HG02943 (cell line): ENCODE measurements at regions not wholly inside any gene's neighbourhood (a gene's known extent, or its start where the extent isn't known, plus 50 kb on each side); places are given as distances from the start of the nearest gene placed in this dataset.

Experiments used
- ATAC-seq: cut with Tn5 transposase; IDR thresholded peaks from one replicate; pipeline ENCODE4 v1.9.1; 2021; ENCODE audit warnings: mild to moderate bottlenecking, low read depth, moderate library complexity; ENCODE audit not compliant: unreplicated experiment

DNA sequence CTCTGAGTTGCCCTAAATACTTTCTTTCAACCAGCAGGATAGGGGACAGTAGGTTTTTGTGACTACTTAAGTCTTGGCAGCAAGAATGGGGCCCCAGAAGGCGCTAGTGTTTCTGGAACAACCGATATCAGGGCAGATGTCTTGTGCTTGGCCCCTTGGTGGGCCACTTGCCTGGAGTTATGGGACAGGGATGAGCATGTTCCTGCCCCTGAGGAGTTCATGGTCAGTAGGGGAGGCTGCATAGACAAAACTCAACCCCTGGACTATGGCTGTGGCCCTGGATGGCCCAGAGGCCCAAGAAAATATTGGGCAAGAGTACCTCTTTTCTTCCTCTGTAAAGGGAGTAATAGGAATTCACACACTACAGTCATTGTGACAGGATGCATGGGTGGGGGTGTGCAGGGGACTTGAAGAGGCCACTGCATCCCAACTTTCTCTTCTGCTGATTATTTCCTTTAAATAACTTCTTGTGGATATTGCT is 57.7 kb upstream of the IGFBP3 start:
- no peak for ATAC-seq

DNA sequence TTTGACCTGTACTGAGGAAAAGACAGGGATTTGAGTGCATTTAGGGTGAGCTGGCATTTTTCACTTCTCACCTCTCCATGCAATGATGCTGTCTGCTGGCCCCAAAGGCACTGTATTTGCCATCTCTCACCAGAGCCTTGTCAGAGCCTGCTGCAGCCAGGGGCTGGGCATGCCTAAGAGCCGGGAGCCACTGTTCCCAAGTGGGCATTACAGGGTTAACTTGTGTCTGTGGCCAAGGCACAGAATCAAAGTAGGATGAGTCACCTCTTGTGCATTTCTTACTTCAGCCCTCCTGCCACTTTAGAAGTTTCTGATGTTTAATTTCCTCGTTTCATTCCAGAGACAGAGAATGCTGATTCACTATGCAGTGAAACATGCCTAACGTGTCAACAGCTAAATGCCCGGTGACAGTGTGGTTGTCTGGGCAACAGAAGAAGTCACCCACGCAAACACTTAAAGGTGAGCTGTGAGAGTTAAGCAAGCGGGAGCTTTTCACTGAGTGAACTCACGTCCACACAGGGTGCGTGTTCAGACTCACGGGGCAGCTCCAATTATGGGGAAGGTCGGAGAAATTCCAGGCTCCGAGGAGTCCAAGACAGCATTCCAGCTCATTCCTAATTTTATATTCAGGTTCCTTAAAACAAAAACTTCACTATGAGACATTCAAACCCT is 57.1 kb upstream of the IGFBP3 start:
- no peak for ATAC-seq

DNA sequence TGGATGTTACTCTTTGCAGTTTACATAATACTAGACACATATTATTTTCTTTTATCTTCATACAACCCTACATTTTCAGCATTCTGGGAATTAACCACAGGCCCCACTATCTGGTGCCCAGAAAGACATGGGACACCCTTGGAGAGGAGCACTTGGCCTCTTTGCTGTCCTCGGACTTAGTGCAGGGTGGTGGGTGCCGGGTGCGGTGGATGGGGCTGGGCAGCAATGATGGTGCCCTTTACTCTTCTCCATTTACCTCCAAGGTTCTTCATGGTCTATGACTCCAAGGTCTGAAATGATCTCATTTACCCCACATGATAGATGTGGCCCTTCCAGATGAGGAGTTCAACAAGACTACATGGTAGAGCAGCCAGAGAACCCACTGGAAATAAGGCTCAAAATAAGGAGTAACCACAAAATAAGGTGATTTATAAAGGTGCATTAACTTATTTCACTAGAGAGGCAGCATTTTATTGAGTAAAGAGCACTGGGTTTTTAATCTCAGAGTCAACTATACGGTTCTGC is 56.2 kb upstream of the IGFBP3 start:
- ATAC-seq: no peak

DNA sequence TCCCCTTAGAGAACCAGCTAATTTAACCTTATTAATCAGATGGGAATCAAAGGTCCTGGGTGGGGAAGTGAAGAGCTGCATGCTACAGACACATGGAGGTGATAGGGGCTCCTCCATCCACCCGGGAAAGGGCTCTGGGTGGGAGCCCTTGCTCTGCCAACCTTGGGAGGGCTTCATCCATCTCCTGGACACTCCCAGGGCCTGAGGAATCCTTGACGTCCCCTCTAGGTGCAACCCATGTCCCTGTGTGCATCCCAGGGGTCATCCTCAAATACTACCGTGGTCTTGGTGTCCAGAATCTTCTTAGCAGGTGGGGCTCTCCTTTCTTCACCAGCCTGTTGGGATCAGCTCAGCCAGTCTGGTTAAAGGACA is 55.4 kb upstream of the IGFBP3 start:
- no peak for ATAC-seq

DNA sequence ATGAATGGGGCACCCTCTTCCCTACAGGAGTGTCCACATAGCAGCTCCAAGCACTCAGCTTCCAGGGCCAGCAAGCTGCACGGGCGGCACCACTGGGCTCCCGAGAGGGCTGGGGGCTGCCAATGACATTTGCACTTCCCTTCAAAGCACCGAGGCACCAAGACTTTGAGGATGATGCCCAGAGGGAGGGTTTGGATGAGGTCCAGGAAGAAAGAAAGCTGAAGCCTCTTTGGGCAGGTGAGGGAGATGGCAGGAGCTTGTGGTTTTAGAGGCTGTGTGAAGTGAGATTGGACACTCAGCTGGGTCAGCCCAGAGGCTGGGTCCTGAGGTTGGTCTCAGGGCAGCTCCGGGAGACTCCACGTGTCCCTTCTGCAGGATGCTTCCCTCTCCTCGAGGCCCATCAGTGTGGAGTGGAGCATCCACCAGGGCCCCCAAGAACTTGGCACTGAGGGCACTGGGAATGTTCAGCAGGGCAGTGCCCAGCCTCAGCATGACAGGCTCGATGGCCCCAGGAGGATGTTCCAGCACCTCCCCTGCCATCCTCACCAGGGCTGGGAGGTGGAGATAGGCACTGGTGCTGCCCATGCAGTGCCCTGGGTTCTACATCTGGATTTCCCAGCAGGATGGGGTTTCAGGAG is 54.9 kb upstream of the IGFBP3 start:
- ATAC-seq: no peak

DNA sequence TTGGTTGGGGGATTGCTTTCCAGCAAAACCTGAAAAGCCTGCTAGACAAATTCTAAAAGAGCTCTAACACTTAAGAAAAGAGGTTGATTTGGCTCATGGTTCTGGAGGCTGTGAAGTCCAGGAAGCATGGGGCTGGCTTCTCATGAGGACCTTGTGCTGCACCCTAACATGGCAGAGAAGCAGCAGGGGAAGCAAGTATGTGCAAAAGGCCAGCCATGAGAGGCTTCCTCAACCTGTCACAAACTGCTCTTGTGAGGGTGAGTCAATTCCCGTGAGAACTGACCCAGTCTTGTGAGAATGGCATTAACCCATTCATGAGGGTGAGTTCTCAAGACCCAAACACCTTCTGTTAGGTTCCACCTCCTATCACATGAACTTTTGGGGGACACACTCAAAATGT is 54.3 kb upstream of the IGFBP3 start:
- no peak for ATAC-seq

DNA sequence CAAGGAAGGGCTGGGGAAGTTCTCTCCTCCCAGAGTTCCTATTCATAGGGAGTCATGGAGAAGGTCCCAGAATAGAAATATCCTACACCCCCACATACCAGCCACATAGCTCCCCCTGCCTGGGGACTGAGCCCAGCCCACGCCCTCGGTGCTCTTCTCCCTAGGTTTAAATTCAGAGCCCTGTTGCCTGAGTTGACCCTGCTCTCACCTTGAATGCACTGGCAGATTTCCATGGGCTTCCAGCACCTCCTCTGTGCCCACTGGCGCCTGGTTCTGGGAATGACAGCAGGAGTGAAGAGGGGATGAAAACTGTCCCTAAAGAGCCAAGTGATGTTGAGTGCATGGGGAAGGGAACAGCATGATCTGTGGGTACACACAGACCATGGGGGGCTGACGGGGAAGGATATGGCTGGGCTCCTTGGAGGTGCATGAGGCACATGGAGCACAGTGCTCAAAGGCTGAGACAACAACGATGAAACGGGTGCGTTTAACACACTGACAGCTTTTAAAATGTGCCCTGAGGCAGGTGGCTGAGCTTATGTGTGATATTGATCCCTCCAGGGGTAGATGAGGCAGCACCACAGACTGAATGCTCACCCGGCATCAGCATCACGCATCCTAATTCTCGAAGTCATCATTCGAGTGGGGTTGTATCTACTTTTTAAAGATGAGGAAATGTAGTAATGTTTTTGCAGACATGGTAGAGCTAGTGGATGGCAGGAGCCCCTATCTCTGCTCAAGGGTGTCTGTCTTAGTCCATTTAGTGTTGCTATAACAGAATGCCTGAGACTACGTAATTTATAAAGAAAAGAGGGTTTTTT is 53.7 kb upstream of the IGFBP3 start:
- ATAC-seq: no peak

DNA sequence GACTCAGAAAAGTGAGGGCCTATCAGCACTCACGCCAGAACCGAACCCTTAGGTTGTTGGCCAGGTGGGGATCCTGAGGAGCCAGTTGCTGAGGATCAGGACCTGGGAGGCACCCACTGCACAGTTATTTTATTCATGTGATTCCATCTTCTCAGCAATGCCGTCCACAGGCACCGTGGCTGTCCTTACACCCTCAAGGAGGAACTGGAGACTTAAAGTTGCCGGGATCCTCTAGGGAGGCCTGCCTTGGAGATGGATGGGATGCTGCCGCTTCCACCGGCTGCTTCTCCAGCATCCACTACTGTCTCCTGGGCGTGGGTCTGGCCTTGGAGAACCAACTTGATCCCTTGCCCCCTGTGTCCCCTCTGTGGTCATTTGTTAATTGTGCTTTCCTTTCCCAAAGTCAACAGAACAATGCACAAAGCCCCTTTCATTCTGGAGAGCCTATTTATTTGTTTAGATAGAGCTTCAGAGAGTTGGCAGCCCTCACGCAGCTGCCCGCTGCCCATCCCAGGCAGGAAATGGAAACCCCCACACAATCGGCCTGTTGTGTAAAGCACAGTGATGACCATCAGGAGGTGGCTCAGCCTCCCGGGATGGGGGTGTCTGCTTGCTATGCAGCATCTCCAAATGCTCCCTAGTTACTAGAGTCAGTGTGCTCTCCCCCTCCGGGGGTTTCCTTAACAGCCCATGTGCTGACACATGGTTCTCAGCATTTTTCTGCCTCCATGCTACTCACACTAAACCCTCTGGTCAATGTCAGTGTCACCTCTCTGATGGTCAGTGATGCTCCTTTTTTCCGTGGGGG is 52.9 kb upstream of the IGFBP3 start:
- ATAC-seq: no peak

DNA sequence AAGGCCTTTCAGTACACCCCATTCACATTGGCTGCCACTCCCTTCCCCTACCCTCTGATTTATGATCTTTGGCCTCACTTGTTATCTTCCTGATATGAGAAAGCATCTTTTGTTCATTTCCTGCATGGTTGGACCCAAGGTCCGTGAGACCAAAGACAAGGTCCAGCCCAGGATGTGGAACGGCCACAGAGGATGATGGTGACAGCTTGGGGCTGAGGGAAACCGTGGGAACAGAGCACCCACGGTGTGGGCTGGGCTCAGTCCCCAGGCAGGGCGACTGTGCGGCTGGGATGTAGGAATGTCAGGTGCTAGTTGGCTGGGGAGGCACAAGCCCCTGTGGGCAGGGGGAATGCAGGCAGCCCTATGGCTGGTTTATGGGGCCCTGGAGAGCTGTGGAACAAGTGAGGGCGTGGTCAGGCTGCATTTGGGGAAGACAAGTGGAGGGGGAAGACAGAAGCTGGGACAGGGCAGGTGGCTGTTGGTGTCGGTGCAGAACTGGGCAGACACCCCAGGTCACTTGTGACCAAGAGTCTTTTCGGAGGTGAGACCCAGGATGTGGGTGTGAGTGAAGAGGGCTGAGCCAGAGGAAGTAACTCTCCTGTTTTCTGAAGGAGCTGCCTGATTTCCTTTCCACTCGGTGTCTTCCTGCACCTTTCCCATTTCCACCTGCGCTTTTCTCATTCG is 51.7 kb upstream of the IGFBP3 start:
- no peak for ATAC-seq

DNA sequence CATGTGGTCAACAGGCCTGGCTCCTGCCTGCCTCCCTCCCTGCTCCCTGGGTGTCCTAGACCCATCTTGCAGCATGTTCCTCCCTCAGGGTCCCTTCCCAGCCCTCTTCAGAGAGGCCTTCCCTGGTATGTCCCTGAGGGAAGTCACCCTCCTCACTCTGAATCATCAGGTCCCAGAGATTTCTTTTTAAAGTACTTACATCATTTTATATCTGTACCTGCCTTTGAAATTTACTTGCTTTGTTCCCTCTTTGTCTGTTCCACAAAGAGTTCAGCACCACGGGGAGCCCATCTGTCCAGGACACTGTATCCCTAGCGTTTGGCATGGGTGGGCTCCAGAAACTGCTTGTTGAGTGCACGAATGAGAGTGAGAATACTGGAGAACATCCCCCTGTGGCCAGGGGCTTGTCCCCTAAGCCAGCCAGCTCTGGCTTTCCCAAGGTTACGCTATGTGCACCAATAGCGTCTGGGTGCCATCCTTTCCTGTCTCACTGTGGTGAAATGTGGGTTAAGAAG is 50.6 kb upstream of the IGFBP3 start:
- ATAC-seq: no peak

DNA sequence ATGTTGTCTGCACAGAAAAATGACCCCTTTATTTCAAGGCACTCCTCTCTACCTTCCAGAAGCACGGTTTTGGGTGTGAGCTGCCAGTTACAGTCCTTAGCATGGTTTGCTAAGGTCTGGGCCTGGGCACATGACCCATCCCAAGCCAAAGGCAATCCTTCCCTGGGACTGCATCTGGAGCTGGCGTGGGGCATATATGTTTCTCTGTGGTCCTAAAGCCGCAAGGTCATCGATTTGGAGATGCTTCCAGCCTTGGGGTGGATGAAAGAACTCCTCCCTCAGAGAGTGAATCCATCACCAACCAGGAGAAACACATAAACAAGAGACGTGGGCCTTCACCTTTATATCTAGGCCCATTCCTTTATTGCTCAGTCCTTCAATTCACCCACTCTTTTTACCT is 50.1 kb upstream of the IGFBP3 start:
- no peak for ATAC-seq
